Uterus (tissue), 3 donors: ENCODE measurements at regions not wholly inside any gene's neighbourhood (a gene's known extent, or its start where the extent isn't known, plus 50 kb on each side); places are given as distances from the start of the nearest gene placed in this dataset.

Experiments used
- DNase-seq, 2 donors: peaks; one replicate each; pipeline ENCODE4 v3.0.0-alpha.2; 2019 to 2020
- H3K27ac ChIP-seq, 2 donors: fragments of 200-600 bp; sonication (generic); 1 replicate in 1 of 2; 2 replicates in 1 of 2; pipeline ENCODE4 v1.5.1; 2016 to 2018
- H3K27me3 ChIP-seq, 2 donors: fragments of 200-600 bp; sonication (generic); one replicate each; pipeline ENCODE4 v1.5.1; 2018 to 2019; ENCODE audit warnings: control low read depth in 1 of 2
- H3K36me3 ChIP-seq, 2 donors: fragments of 200-600 bp; sonication (generic); one replicate each; pipeline ENCODE4 v1.5.1; 2019; ENCODE audit warnings: control low read depth in 1 of 2
- H3K4me1 ChIP-seq, 2 donors: fragments of 200-600 bp; sonication (generic); one replicate each; pipeline ENCODE4 v1.5.1; 2018 to 2019; ENCODE audit warnings: control low read depth in 1 of 2
- H3K4me3 ChIP-seq, 2 donors: fragments of 200-600 bp; sonication (generic); 1 replicate in 1 of 2; 2 replicates in 1 of 2; pipeline ENCODE4 v1.5.1; 2018 to 2019; ENCODE audit warnings: mild to moderate bottlenecking in 1 of 2
- H3K9me3 ChIP-seq, 2 donors: fragments of 200-600 bp; sonication (generic); one replicate each; pipeline ENCODE4 v1.5.1; 2019; ENCODE audit warnings: control low read depth in 1 of 2
- CTCF ChIP-seq, 4 experiments: fragments of 200-600 bp in 2 of 4; fragments of 450-650 bp in 2 of 4; sonication (generic) in 2 of 4; IDR thresholded peaks; one replicate each; pipeline ENCODE4 v1.5.1; 2016 to 2019; ENCODE audit warnings: antibody characterized with exemption in 4 of 4, mild to moderate bottlenecking in 2 of 4, moderate library complexity in 1 of 4
- POLR2A ChIP-seq, 2 donors: fragments of 450-650 bp; IDR thresholded peaks; one replicate each; pipeline ENCODE4 v1.6.1; 2016; ENCODE audit warnings: antibody characterized with exemption in 2 of 2, mild to moderate bottlenecking in 1 of 2, moderate library complexity in 1 of 2
- intact Hi-C: fragments of 100-400 bp; cut with DNase I; formaldehyde crosslinking; loops from one replicate; pipeline ENCODE4 v1.15.1; 2023; ENCODE audit warnings: low total_unique reads
- donor health status: DM: yes; HTN: yes; CAD: no.

- no peaks in the 10 kb centered on the region for H3K27me3 ChIP-seq
- TF ChIP-seq CTCF (IDR thresholded peaks at IDR 0.05) (no peak), POLR2A (IDR thresholded peaks at IDR 0.05) (no peak)
- H3K4me3 ChIP-seq = no peak overlapping the region
- no peak for DNase-seq
- no peak overlapping the region for H3K27ac ChIP-seq
- intact Hi-C loops = no loop called here
- no peaks in the 10 kb centered on the region for H3K9me3 ChIP-seq
- no peaks in the 10 kb centered on the region for H3K36me3 ChIP-seq
- H3K4me1 ChIP-seq = no peaks in the 10 kb centered on the region
Measured at GRCh38 chr1:106319612-106320011, 736.9 kb upstream of the PRMT6 start.

GRCh38 chr1:106325600-106325999 lies 730.9 kb upstream of the PRMT6 start:
- Histone ChIP-seq H3K27me3 (no peaks in the 10 kb centered on the region), H3K9me3 (no peaks in the 10 kb centered on the region), H3K4me3 (no peak overlapping the region), H3K4me1 (no peaks in the 10 kb centered on the region), H3K36me3 (no peaks in the 10 kb centered on the region), H3K27ac (no peak overlapping the region)
- intact Hi-C loops = no loop called here
- no peak for DNase-seq
- TF ChIP-seq CTCF (IDR thresholded peaks at IDR 0.05) (no peak), POLR2A (IDR thresholded peaks at IDR 0.05) (no peak)

- Histone ChIP-seq H3K4me1 (no peaks in the 10 kb centered on the region), H3K9me3 (no peaks in the 10 kb centered on the region), H3K27me3 (no peaks in the 10 kb centered on the region), H3K36me3 (no peaks in the 10 kb centered on the region), H3K27ac (no peak overlapping the region), H3K4me3 (no peak overlapping the region)
- no peak for TF ChIP-seq CTCF (IDR thresholded peaks at IDR 0.05)
- TF ChIP-seq POLR2A (IDR thresholded peaks at IDR 0.05) = no peak
- no peak for DNase-seq
- intact Hi-C loops = no loop called here
Measured at GRCh38 chr1:106344494-106344893, 712.0 kb upstream of the PRMT6 start.

- TF ChIP-seq CTCF (IDR thresholded peaks at IDR 0.05) (no peak), POLR2A (IDR thresholded peaks at IDR 0.05) (no peak)
- no peak for DNase-seq
- Histone ChIP-seq H3K36me3 (no peaks in the 10 kb centered on the region), H3K27ac (no peak overlapping the region), H3K9me3 (peaks cover 0 to 8% of the 10 kb centered on the region in 2 donors), H3K4me1 (no peaks in the 10 kb centered on the region), H3K27me3 (no peaks in the 10 kb centered on the region), H3K4me3 (no peak overlapping the region)
- intact Hi-C loops = no loop called here
Measured at GRCh38 chr1:106360252-106360651, 696.2 kb upstream of the PRMT6 start.

- no peaks in the 10 kb centered on the region for H3K4me1 ChIP-seq
- no peaks in the 10 kb centered on the region for H3K36me3 ChIP-seq
- no peak overlapping the region for H3K4me3 ChIP-seq
- no peak for TF ChIP-seq CTCF (IDR thresholded peaks at IDR 0.05)
- no peak for TF ChIP-seq POLR2A (IDR thresholded peaks at IDR 0.05)
- H3K27me3 ChIP-seq = no peaks in the 10 kb centered on the region
- no peak for DNase-seq
- intact Hi-C loops = no loop called here
- H3K9me3 ChIP-seq = no peaks in the 10 kb centered on the region
- H3K27ac ChIP-seq = no peak overlapping the region
Measured at GRCh38 chr1:106366627-106367319, 689.7 kb upstream of the PRMT6 start.
